Renal cortical epithelial cell (primary cell): ENCODE measurements at regions not wholly inside any gene's neighbourhood (a gene's known extent, or its start where the extent isn't known, plus 50 kb on each side); places are given as distances from the start of the nearest gene placed in this dataset.
A peak's percentile ranks its signal among the peaks of the same experiment; 100 is the strongest.
"Not testable (repeated sequence)": the region's sequence is repeated elsewhere in the genome, so short reads cannot be mapped to it uniquely, and the experiment has no call there.

Experiments
- DNase-seq: peaks from one replicate; pipeline ENCODE4 v3.0.0-alpha.2; 2011; ENCODE audit warnings: low read depth

DNA sequence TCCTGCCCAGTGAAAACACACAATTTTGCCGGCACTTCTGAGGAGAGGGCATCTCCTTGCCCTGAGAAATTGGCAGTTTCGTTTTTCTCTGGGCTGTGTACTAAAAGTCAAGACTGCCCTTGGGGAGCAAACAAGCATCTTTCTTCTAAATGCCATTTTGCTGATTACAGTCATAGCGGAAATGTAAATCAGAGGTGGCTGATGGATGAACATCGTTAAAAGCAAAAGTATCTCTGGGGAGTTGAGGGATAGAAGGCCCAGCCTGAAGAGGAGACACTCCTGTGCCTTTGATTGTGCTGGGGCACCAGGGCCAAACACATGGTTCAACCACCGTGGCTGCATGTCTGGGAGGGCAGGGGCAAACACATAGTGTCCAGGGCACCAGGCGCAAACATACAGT is 49.8 kb downstream of the ABCC12 start:
- DNase-seq = no peak

- DNase-seq = no peak
Measured at GRCh38 chr16:48105456-48105855, 50.3 kb downstream of the ABCC12 start.

- DNase-seq = no peak
Measured at GRCh38 chr16:48103591-48103990, 52.2 kb downstream of the ABCC12 start.

DNA sequence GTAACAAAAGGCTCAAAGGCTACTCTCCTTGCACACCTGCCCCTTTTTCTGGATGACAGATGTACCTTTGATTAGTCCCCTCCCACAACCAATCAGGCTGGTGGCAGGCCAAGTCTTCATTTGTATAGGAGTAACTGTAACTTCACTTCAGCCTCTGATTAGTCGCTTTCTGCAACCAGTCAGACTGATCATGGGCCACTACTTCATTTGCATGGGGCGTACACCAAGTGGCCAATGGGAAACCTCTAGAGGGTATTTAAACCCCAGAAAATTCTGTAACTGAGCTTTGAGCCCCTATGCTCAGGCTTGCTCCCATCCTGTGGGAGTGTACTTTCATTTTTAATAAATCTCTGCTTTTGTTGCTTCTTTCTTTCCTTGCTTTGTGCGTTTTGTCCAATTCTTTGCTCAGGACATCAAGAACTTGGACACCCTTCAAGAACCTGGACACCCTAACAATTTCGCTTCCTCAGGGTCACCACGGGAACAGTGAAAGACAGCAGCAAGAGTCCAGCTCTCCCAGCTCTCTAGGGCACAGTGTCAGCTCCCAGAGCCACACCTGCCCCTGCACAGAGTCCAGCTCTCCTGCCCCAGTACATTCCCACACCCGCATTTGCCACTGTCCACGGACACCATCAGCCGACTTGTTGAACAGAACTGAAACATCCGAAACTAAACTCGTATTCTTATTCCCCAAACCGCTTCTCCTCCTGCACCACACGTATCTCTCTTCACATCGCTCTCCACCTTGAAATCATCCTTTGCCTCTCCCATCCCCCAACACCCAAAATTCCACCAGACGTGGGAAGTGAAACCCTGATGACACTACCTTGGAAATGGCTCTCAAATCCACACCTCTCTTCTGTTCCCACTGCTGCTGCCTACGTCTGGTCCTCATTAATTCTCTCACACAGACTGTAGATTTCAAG is 53.4 kb downstream of the ABCC12 start:
- DNase-seq = no peak

- DNase-seq = no peak
Measured at GRCh38 chr16:48101069-48101674, 54.6 kb downstream of the ABCC12 start.

GRCh38 chr16:48099455-48099854 is 56.3 kb downstream of the ABCC12 start:
- no peak for DNase-seq

- no peak for DNase-seq
Measured at GRCh38 chr16:48098472-48098871, 57.3 kb downstream of the ABCC12 start.

GRCh38 chr16:48091117-48091516 is 64.7 kb downstream of the ABCC12 start:
- DNase-seq = no peak

- DNase-seq = no peak
Measured at GRCh38 chr16:48089053-48089792, 66.6 kb downstream of the ABCC12 start.

DNA sequence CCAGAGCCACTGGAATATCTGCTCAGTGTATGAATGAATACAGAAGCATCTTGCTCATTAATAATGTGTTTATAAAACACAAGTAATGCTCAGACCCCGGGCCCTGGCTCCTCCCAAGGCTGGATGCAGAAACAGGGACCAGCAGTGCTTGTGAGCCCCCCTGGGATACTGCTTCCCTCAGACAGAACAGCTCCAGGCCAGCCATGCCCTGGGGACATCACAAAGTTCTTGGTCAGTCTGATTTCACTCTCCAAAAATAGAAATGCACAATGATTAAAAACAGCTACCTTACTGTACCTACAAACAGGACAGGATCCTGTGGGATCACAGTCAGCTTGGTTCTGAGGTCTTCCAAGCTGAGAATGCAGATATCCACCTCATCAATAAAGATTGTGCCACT is 68.2 kb downstream of the ABCC12 start:
- no peak for DNase-seq

DNA sequence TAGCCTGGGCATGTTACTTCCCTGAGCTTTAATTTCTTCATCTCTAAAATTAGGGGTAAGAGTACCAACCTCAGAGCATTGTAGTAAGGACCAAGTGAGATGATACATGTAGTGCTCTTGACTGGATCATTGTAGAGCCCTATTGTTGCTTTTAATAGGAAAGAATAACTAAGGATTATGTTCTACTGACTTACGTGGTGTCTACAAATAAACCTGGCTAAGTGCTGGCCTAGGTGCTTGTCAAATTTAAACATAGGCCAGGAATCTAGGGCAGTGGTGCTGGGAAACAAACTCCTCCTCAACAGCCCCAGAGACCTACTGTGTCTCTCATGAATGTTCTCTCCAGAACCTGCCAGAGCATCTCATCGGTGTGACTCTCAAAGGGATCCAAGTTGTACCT is 69.4 kb downstream of the ABCC12 start:
- DNase-seq = no peak

GRCh38 chr16:48085729-48086128 is 70.1 kb downstream of the ABCC12 start:
- no peak for DNase-seq

GRCh38 chr16:48084826-48085225 is 71.0 kb downstream of the ABCC12 start:
- DNase-seq = no peak

DNA sequence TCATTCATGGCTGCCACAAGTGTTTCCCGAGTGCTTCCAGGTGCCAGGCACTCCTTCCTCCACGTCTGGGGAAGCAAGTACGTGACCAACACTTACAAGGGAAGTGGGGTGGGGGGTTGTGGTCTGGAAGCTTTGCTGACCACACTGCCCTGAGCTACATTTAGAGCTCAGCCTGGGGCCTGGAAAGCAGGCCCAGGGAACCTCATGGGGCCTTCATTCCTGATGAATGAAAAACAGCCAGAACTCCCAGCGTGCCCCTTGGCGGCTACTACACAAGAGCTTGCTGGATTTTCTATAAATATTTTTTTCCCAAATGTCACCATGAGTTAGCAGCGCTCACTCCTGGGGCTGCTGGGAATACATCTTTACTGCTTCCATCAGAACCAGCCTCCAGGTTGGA is 73.3 kb downstream of the ABCC12 start:
- DNase-seq = no peak

- peak; percentile 68 for DNase-seq
Measured at GRCh38 chr16:48081656-48082055, 74.1 kb downstream of the ABCC12 start.

DNA sequence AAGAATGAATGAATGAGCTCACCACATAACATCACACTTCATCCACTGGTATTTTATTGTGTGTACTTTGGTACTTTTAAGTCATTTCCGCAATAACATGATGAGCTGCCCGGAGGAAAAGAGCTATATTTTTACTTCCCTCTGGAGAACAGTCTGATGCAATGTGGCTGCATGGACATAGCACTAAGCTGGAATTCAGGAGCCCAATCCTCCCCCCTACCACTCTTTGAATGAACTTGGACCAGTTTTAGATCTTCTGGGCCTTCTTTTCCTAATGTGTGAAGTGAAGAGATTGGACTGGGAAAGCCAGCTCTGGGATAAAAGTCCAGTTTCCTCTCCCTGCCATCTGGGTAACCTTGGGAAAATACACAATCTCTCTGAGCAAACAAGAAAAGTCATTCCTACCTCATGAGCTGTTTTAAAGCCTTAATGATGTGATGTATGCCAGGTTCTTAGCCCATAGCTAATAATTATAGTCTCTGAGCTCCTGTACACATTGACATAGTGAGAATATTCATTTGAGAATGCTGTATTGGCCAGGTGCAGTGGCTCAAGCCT is 79.3 kb downstream of the ABCC12 start:
- DNase-seq = peak; percentile 57

- DNase-seq = no peak
Measured at GRCh38 chr16:48075398-48075797, 80.4 kb downstream of the ABCC12 start.

- no peak for DNase-seq
Measured at GRCh38 chr16:48067388-48067787, 88.4 kb downstream of the ABCC12 start.

DNA sequence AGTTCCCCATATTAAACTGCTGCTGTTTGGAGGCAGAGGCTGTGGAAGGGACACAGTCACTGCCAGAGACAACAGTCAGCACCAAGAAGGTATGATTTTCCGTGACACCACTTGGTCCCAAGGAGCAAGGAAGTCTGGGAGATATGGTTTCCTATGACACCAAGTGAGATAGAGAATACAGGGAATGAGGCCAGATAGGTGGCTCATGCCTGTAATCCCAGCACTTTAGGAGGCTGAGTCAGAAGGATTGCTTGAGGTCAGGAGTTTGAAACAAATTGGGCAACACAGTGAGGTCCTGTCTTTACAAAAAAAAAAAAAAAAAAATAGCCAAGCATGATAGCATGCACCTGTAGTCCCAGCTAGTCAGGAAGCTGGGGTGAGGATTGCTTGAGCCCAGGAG is 90.8 kb downstream of the ABCC12 start:
- DNase-seq = no peak

DNA sequence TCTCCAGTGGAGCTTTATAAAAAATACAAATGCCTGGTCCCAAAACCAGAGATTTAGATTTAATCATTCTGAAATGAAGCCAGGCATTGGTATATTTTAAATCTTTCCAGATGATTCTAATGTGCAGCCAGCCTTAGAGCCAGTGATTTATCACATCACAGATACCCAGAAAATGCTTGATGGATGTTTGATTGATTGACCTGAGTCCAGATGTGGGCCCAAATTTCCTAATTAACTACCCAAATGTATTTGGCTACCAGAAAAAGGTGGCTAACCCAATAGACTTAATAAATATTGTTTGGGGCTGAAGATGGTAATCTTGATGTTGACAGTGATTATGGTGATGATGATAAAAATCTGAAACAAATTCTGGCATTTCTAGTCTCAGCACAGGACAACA is 93.1 kb downstream of the ABCC12 start:
- DNase-seq = no peak

DNA sequence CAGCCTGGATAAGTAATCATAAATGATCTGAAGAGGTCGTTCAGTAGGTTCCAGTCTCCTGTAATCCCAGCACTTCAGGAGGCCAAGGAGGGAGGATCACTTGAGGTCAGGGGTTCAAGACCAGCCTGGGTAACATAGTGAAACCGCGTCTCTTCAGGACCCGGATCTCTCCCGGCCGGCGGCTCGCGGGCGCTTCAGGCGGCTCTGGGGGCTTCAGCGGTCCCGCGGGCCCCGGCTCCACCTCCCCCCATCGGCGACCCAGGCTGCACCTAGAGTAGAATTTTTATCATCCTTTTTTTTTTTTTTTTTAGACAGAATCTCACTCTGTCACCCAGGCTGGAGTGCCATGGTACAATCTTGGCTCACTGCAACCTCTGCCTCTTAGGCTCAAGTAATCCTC is 95.9 kb downstream of the ABCC12 start:
- DNase-seq = no peak

GRCh38 chr16:48059190-48059589 is 96.6 kb downstream of the ABCC12 start:
- DNase-seq = not testable (repeated sequence)
